ENCODE measurements at regions not wholly inside any gene's neighbourhood (a gene's known extent, or its start where the extent isn't known, plus 50 kb on each side); places are given as distances from the start of the nearest gene placed in this dataset.
"Not testable (repeated sequence)": the region's sequence is repeated elsewhere in the genome, so short reads cannot be mapped to it uniquely, and the experiment has no call there.

GRCh38 chr1:79920960-79921669 lies 914.6 kb upstream of the ADGRL4 start:
- Mint-ChIP-seq H3K27me3 (no peaks in the 10 kb centered on the region), H3K4me1 (ENCODE audit: low read depth) (no peaks in the 10 kb centered on the region), H3K9me3 (peaks cover 54% of the 10 kb centered on the region), H3K4me3 (no peak overlapping the region), H3K36me3 (ENCODE audit: low read depth) (no peaks in the 10 kb centered on the region), H3K27ac (no peak overlapping the region)
- intact Hi-C loops (cut with micrococcal nuclease): no loop called here

GRCh38 chr1:79914896-79915295 lies 908.4 kb upstream of the ADGRL4 start:
- Mint-ChIP-seq H3K4me3 (no peak overlapping the region), H3K27ac (no peak overlapping the region), H3K4me1 (ENCODE audit: low read depth) (no peaks in the 10 kb centered on the region), H3K9me3 (peaks cover 23% of the 10 kb centered on the region), H3K36me3 (ENCODE audit: low read depth) (no peaks in the 10 kb centered on the region), H3K27me3 (no peaks in the 10 kb centered on the region)
- intact Hi-C loops (cut with micrococcal nuclease): no loop called here

DNA sequence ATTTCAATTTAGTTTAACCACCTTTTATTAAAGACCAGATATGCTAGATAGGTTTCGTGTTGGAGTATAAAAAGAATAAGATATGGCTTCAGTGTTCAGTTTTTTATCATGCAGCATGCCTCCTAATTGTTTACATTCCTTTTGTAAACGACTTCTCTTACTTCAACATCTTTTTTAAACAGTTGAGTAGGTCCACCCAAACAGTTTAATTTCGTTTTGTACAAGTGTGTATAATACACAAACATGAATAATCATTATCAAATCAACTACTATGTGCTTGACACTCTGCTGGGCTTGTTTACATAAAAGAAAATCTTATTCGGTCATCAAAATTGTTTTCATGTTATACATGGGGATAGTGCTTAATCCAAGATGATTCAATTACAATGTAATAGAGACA lies 906.3 kb upstream of the ADGRL4 start:
- Mint-ChIP-seq H3K27me3 (no peaks in the 10 kb centered on the region), H3K4me1 (ENCODE audit: low read depth) (no peaks in the 10 kb centered on the region), H3K27ac (no peak overlapping the region)

DNA sequence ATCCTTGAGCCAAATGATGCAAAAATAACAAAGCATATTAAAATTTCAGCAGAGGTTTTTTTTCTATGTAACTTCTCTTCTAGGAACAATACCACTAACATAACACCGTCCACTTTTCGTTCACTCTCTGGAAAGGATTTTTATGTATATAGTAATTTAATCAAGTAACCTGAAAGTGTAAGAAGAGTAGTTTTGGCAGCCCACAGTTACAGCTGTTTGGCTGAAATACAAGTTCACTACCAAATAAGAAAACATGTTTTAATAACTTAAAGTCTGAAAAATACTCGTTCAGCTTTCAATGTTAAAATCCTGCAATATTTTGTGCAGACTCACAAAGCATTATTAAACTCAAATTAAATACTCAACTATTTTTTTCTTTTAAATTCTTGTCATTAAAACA lies 896.8 kb upstream of the ADGRL4 start:
- Mint-ChIP-seq H3K4me1 (ENCODE audit: low read depth) (no peaks in the 10 kb centered on the region), H3K27me3 (no peaks in the 10 kb centered on the region), H3K36me3 (ENCODE audit: low read depth) (no peaks in the 10 kb centered on the region), H3K9me3 (peaks cover 43% of the 10 kb centered on the region), H3K4me3 (no peak overlapping the region), H3K27ac (no peak overlapping the region)
- intact Hi-C loops (cut with micrococcal nuclease): no loop called here

More for the DNA sequence above, 906.3 kb upstream of the ADGRL4 start:
- peaks cover 17% of the 10 kb centered on the region for H3K9me3 Mint-ChIP-seq
- no peak overlapping the region for H3K4me3 Mint-ChIP-seq
- intact Hi-C loops (cut with micrococcal nuclease): no loop called here
- H3K36me3 Mint-ChIP-seq (ENCODE audit: low read depth): no peaks in the 10 kb centered on the region

GRCh38 chr1:79902418-79902817 lies 895.9 kb upstream of the ADGRL4 start:
- Mint-ChIP-seq H3K4me1 (ENCODE audit: low read depth) (no peaks in the 10 kb centered on the region), H3K36me3 (ENCODE audit: low read depth) (no peaks in the 10 kb centered on the region)
- intact Hi-C loops (cut with micrococcal nuclease): no loop called here

GRCh38 chr1:79899914-79900313 lies 893.4 kb upstream of the ADGRL4 start:
- Mint-ChIP-seq H3K36me3 (ENCODE audit: low read depth) (no peaks in the 10 kb centered on the region), H3K4me3 (no peak overlapping the region), H3K27ac (no peak overlapping the region), H3K27me3 (no peaks in the 10 kb centered on the region), H3K9me3 (peaks cover 20% of the 10 kb centered on the region), H3K4me1 (ENCODE audit: low read depth) (no peaks in the 10 kb centered on the region)
- intact Hi-C loops (cut with micrococcal nuclease): no loop called here

More at GRCh38 chr1:79902418-79902817, 895.9 kb upstream of the ADGRL4 start:
- Mint-ChIP-seq H3K4me3 (no peak overlapping the region), H3K27ac (no peak overlapping the region), H3K9me3 (peaks cover 43% of the 10 kb centered on the region), H3K27me3 (no peaks in the 10 kb centered on the region)

DNA sequence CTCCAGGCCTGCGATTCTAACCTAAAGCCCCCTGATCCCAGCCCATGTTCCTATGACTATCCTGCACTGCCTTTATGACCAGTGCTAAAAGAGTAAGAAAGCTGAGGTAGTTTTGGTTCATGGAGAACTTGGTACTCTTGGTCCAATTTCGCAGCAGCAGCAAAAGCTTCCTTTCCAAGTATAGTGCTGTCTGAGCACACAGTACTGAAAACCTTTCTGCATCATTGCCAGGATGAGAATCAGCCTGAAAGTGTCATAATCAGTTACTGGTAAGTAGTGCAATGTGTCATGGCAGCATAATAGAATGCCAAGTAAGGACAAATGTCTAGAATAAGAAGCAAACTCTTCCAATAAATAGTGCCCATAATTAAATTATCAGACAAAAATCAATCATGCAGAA lies 889.6 kb upstream of the ADGRL4 start:
- intact Hi-C loops (cut with micrococcal nuclease): no loop called here
- H3K27ac Mint-ChIP-seq: no peak overlapping the region
- H3K4me3 Mint-ChIP-seq: no peak overlapping the region
- H3K36me3 Mint-ChIP-seq (ENCODE audit: low read depth): no peaks in the 10 kb centered on the region
- H3K9me3 Mint-ChIP-seq: peaks cover 38% of the 10 kb centered on the region
- no peaks in the 10 kb centered on the region for H3K27me3 Mint-ChIP-seq
- no peaks in the 10 kb centered on the region for H3K4me1 Mint-ChIP-seq (ENCODE audit: low read depth)

DNA sequence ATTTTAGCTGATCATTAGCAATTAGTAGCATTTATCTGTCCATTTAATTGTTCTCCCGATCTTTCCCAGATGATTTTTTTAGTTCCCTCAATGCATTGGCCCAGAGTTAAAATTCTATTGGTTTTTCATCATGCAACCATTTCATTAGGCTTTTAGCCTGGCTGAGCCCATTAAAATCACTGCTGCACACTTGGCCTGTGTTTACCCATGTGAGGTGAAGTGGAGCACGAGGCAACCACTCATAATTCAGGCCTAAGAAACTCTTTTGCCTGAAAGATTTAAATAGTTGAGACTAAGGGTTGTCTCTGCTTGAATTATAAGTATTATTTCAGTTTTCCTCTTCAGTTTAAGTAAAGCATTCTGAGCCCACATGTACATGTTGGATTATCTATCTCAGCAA lies 889.0 kb upstream of the ADGRL4 start:
- intact Hi-C loops (cut with micrococcal nuclease): no loop called here
- H3K27me3 Mint-ChIP-seq: no peaks in the 10 kb centered on the region
- H3K4me1 Mint-ChIP-seq (ENCODE audit: low read depth): no peaks in the 10 kb centered on the region
- H3K36me3 Mint-ChIP-seq (ENCODE audit: low read depth): no peaks in the 10 kb centered on the region
- H3K4me3 Mint-ChIP-seq: no peak overlapping the region
- peaks cover 44% of the 10 kb centered on the region for H3K9me3 Mint-ChIP-seq
- H3K27ac Mint-ChIP-seq: no peak overlapping the region

- H3K27me3 Mint-ChIP-seq: not testable (repeated sequence)
These were observed 887.6 kb upstream of the ADGRL4 start for GRCh38 chr1:79894129-79894528.

DNA sequence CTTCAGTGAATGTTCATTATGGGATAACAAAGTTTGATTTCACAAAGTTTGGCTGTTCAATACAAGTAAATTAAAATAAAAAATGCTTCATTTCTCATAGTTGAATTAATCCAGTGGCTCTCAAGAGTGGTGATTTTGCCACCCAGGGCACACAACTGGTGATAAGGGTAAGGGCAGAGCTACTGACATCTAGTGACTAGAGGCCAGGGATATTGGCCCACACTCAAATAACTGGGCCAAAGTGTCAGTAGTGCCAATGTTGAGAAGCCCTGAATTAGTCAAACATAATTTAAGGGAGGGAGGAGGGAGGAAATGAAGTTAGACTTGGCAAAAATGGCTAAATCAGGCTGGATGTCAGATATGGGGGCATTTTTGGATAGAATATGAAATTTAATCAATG lies 880.5 kb upstream of the ADGRL4 start:
- no peak overlapping the region for H3K4me3 Mint-ChIP-seq
- intact Hi-C loops (cut with micrococcal nuclease): no loop called here
- no peaks in the 10 kb centered on the region for H3K4me1 Mint-ChIP-seq (ENCODE audit: low read depth)
- H3K27me3 Mint-ChIP-seq: no peaks in the 10 kb centered on the region
- no peaks in the 10 kb centered on the region for H3K36me3 Mint-ChIP-seq (ENCODE audit: low read depth)
- H3K9me3 Mint-ChIP-seq: peaks cover 60% of the 10 kb centered on the region
- H3K27ac Mint-ChIP-seq: no peak overlapping the region

More at GRCh38 chr1:79894129-79894528, 887.6 kb upstream of the ADGRL4 start:
- H3K4me3 Mint-ChIP-seq; H3K36me3 Mint-ChIP-seq (ENCODE audit: low read depth); H3K4me1 Mint-ChIP-seq (ENCODE audit: low read depth); H3K27ac Mint-ChIP-seq; intact Hi-C loops (cut with micrococcal nuclease): not testable (repeated sequence)
- peaks cover 45% of the 10 kb centered on the region for H3K9me3 Mint-ChIP-seq

DNA sequence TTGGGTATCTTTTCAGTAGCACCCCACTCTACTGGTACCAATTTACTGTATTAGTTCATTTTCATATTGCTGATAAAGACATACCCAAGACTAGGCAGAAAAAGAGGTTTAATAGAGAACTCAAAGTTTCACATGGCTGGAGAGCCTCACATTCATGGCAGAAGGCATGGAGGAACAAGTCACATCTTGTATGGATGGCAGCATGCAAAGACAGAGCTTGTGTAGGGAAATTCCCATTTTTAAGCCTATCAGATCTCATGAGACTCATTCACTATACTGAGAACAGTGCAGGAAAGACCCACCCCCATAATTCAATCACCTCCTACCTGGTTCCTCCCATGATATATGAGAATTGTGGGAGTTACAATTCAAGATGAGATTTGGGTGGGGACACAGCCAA lies 878.6 kb upstream of the ADGRL4 start:
- intact Hi-C loops (cut with micrococcal nuclease): no loop called here

GRCh38 chr1:79877086-79877485 lies 870.6 kb upstream of the ADGRL4 start:
- H3K27ac Mint-ChIP-seq: no peak overlapping the region
- no peaks in the 10 kb centered on the region for H3K4me1 Mint-ChIP-seq (ENCODE audit: low read depth)
- no peak overlapping the region for H3K4me3 Mint-ChIP-seq
- peaks cover 73% of the 10 kb centered on the region for H3K9me3 Mint-ChIP-seq
- intact Hi-C loops (cut with micrococcal nuclease): no loop called here
- no peaks in the 10 kb centered on the region for H3K36me3 Mint-ChIP-seq (ENCODE audit: low read depth)
- H3K27me3 Mint-ChIP-seq: no peaks in the 10 kb centered on the region

More for the DNA sequence above, 878.6 kb upstream of the ADGRL4 start:
- no peaks in the 10 kb centered on the region for H3K36me3 Mint-ChIP-seq (ENCODE audit: low read depth)
- no peaks in the 10 kb centered on the region for H3K27me3 Mint-ChIP-seq
- no peaks in the 10 kb centered on the region for H3K4me1 Mint-ChIP-seq (ENCODE audit: low read depth)
- peaks cover 48% of the 10 kb centered on the region for H3K9me3 Mint-ChIP-seq
- H3K27ac Mint-ChIP-seq: no peak overlapping the region
- no peak overlapping the region for H3K4me3 Mint-ChIP-seq

- intact Hi-C loops (cut with micrococcal nuclease): no loop called here
- H3K4me3 Mint-ChIP-seq: no peak overlapping the region
- H3K27me3 Mint-ChIP-seq: no peaks in the 10 kb centered on the region
- peaks cover 72% of the 10 kb centered on the region for H3K9me3 Mint-ChIP-seq
- H3K4me1 Mint-ChIP-seq (ENCODE audit: low read depth): no peaks in the 10 kb centered on the region
- no peak overlapping the region for H3K27ac Mint-ChIP-seq
- no peaks in the 10 kb centered on the region for H3K36me3 Mint-ChIP-seq (ENCODE audit: low read depth)
These were observed 868.7 kb upstream of the ADGRL4 start for GRCh38 chr1:79875187-79875586.

DNA sequence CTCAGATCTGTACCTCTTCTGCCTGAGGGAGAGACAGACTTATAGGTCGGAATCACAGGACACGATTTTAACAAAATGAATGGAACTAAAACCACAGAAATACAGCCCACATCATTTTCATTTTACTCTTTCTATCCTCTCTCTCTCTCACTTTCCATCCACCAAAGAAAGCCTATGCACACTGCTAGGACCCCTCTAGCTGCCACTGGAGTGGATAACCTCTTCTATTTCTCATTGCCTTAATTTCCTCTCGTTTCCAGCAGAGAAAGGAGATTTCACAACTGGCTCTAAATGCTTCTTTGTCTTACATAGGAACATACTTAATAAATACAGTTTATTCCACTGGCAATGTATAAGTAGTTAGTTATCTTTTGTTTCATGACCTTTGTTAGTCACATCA lies 867.8 kb upstream of the ADGRL4 start:
- Mint-ChIP-seq H3K4me1 (ENCODE audit: low read depth) (no peaks in the 10 kb centered on the region), H3K27me3 (no peaks in the 10 kb centered on the region), H3K9me3 (peaks cover 72% of the 10 kb centered on the region), H3K4me3 (no peak overlapping the region), H3K27ac (no peak overlapping the region), H3K36me3 (ENCODE audit: low read depth) (no peaks in the 10 kb centered on the region)
- intact Hi-C loops (cut with micrococcal nuclease): no loop called here

All from dendritic cell treated with granulocyte-macrophage colony-stimulating factor and Interleukin-4, amounts not matched to agents 40 ng/mL and 50 ng/mL, for 4 days (primary cell).